SHP77 treated with DMSO at 0.1 percent for 48 hours (cell line): ENCODE measurements at regions not wholly inside any gene's neighbourhood (a gene's known extent, or its start where the extent isn't known, plus 50 kb on each side); places are given as distances from the start of the nearest gene placed in this dataset.
A peak's percentile ranks its signal among the peaks of the same experiment; 100 is the strongest.

ENCODE experiments used
- DNase-seq: peaks from one replicate; lab custom pipeline; 2025; lab: John Stamatoyannopoulos, UW

GRCh38 chr9:81847181-81847915 lies 80.9 kb upstream of the SPATA31D4 start:
- DNase-seq = no peak

DNA sequence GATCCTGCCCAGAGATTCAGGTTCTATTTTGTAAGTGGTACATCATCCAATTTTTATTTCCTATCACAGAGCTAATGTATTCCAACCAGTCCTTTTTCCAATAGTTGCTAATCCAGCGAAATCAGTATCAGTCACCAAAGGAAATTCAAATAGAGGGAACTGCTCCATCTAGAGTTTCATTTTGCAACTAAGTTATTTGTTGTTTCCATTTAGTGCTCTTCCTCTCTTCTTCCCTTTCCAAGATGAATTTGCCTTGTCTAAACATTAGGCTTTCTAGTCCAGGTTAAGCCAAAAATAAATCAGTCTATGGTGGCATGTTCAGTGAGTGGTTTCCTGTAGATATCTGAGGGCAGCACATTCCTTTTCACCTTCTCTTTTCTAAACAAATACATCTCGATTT lies 79.8 kb upstream of the SPATA31D4 start:
- no peak for DNase-seq

DNA sequence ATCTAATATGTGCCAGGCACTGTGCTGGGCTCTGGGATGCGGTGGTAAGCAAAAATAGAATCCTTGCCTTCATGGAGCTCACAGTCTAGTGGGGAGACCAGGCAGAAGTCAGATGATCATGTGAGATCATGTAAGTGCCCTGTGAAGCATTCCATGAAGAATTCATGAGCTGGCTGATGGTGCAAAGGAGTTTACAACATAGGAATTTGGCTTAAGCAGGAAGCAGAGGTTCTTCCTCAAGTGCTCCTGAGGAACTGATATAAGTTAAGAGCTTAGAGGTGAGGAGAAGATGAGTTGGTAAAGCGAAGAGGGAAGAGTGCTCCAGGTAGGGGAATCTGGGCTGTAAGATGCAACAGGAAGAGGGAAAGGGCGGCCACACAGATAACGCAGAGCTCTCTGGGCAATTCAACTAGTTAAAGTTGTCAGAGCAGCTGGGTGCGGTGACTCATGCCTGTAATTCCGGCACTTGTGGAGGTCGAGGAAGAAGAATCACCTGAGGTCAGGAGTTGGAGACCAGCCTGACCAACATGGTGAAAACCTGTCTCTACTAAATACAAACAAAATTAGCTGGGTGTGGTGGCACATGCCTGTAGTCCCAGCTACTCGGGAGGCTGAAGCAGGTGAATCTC lies 78.5 kb upstream of the SPATA31D4 start:
- DNase-seq = no peak

GRCh38 chr9:81850724-81851123 lies 77.5 kb upstream of the SPATA31D4 start:
- DNase-seq = no peak

- peak; percentile 33 for DNase-seq
These were observed 76.9 kb upstream of the SPATA31D4 start for GRCh38 chr9:81851340-81851739.

DNA sequence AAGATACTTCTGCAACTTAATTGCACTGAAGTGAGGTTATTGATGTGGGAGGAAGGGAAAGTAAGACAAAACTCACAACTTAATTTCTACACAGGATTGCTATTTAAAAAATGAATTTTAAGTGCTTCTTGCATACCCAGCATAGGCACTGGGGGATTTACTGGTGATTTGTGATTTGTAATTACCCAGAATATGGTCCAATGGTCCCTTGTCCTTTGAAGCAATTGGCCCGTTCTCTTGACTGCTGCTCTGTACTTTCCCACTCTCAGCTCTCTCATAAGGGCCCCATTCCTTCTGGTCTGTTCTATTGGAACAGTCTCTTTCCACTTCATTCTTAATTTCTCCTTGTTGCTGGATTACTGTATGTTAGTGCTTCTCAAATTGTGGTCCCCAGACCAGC lies 75.4 kb upstream of the SPATA31D4 start:
- no peak for DNase-seq

- DNase-seq = no peak
These were observed 72.7 kb upstream of the SPATA31D4 start for GRCh38 chr9:81855538-81855937.

GRCh38 chr9:81858657-81859430 lies 69.4 kb upstream of the SPATA31D4 start:
- DNase-seq = no peak

DNA sequence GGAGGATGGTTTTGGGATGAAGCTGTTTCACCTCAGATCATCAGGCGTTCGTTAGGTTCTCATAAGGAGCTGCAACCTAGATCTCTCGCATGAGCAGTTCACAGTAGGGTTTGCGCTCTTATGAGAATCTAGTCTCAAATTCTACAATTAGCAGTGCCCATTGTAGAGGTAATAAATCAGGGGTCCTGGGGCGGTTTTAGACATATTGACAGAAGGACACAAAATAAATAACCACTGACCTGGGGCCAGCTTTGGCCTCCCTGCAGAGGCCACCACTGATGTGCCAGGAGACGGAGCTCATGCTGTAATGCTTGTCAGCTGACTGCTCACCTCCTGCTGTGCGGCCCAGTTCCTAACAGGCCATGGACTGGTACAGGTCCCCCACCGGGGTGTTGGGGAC lies 67.6 kb upstream of the SPATA31D4 start:
- no peak for DNase-seq

- no peak for DNase-seq
These were observed 66.6 kb upstream of the SPATA31D4 start for GRCh38 chr9:81861644-81862043.

DNA sequence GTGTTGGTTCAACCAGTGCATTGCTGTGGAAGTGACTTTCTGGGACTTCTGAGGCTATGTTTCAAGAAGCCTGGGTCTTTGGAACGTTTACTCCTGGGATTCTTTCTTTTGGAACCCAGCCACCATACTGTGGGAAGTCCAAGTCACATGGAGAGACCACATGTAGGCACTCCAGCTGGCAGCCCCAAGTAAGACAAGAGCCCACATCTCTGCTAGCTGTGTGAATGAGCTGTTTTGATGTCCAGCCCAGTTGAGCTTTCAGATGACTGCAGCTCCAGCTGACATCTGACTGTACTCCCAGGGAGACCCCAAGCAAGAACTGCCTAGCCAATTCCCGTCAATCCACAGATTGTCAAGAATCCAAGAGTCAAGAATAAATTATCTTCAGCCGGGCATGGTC lies 60.1 kb upstream of the SPATA31D4 start:
- DNase-seq = no peak

- no peak for DNase-seq
These were observed 56.5 kb upstream of the SPATA31D4 start for GRCh38 chr9:81871695-81872094.

GRCh38 chr9:81874250-81874649 lies 54.0 kb upstream of the SPATA31D4 start:
- DNase-seq = no peak

DNA sequence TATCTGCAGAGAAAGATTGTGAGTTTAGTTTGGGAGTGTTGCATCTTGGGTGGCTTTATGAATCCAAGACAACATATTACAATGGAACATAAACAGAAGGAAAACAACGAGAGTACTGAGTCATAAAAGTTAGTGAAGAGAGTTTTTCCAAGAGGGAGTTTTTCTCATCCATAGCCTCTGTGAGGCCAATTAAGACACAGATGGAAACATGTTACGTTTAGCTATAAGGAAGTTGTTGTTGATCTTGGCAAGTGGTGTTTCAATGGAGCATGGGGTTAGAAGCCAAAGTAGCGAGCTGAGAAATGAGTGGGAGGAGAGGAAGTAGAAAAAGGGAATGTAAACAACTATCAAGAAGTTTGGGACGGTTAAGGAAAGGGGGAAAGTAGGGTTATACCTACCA lies 53.3 kb upstream of the SPATA31D4 start:
- no peak for DNase-seq

GRCh38 chr9:81877047-81877446 lies 51.2 kb upstream of the SPATA31D4 start:
- DNase-seq = no peak
